HCT116 (cell line): ENCODE measurements at regions not wholly inside any gene's neighbourhood (a gene's known extent, or its start where the extent isn't known, plus 50 kb on each side); places are given as distances from the start of the nearest gene placed in this dataset.
A peak's percentile ranks its signal among the peaks of the same experiment; 100 is the strongest.

Experiments used
- ATAC-seq: fragments of 200-7000 bp; cut with Tn5 transposase; 2 replicates; pipeline ENCODE4 v1.9.1; 2020; ENCODE audit warnings: mild to moderate bottlenecking, moderate library complexity
- BruUV-seq: library from RNA; stranded (reverse); fragments of 400-500 nt; replicated peaks from 2 replicates; lab custom pipeline; 2021; lab: Mats Ljungman, UMichigan
- CTCF ChIA-PET: fragments of 300-600 bp; sonication (Branson Sonifier 250); formaldehyde crosslinking; loops from one replicate; lab custom pipeline; 2021; ENCODE audit warnings: antibody characterized with exemption; lab: Charles Lee
- POLR2A ChIA-PET: fragments of 300-600, 350-600 bp; sonication (Branson Sonifier 250); formaldehyde crosslinking; loops from one replicate; lab custom pipeline; 2021; ENCODE audit warnings: antibody characterized with exemption; lab: Charles Lee
- RAD21 ChIA-PET, 2 experiments: fragments of 300-600 bp; sonication (Branson Sonifier 250); formaldehyde crosslinking; loops; one replicate each; lab custom pipeline; 2023; ENCODE audit warnings: low total read pairs in 2 of 2; ENCODE audit not compliant: uncharacterized antibody in 2 of 2, unreplicated experiment in 2 of 2, low non-redundant PET in 1 of 2; lab: Charles Lee
- DNase-seq: peaks from one replicate; pipeline ENCODE4 v3.0.0-alpha.2; 2010; ENCODE audit warnings: low read depth, low spot score
- H2AFZ ChIP-seq: fragments of 200-600 bp; shearing (Covaris generic), sonication (generic); 2 replicates; pipeline ENCODE4 v1.6.1; 2017; ENCODE audit warnings: low read depth, mixed run types, mixed read lengths, antibody characterized with exemption, low read length; ENCODE audit not compliant: poor library complexity, severe bottlenecking
- H3K27ac ChIP-seq: 2 replicates; pipeline ENCODE4 v1.5.1; 2012; ENCODE audit warnings: low read depth, low read length
- H3K27me3 ChIP-seq: fragments of 200-600 bp; sonication (generic); 2 replicates; pipeline ENCODE4 v1.6.1; 2016; ENCODE audit warnings: mixed run types, low read length, mixed read lengths; ENCODE audit not compliant: insufficient read depth
- H3K36me3 ChIP-seq, 2 experiments: fragments of 200-500 bp in 1 of 2; fragments of 200-600 bp in 1 of 2; sonication (Bioruptor generic) in 1 of 2; sonication (generic) in 1 of 2; 2 replicates each; pipeline versions ENCODE4 v1.5.1 to v1.6.1; 2014 to 2016; ENCODE audit warnings: low read length in 2 of 2, inconsistent platforms in 1 of 2, mixed read lengths in 1 of 2, mixed run types in 1 of 2; ENCODE audit not compliant: insufficient read depth in 2 of 2, control insufficient read depth in 1 of 2
- H3K4me1 ChIP-seq, 2 experiments: fragments of 200-600 bp in 1 of 2; sonication (generic) in 1 of 2; 2 replicates each; pipeline versions ENCODE4 v1.5.1 to v1.6.1; 2012 to 2017; ENCODE audit warnings: low read length in 2 of 2, inconsistent platforms in 1 of 2, mild to moderate bottlenecking in 1 of 2, mixed read lengths in 1 of 2, mixed run types in 1 of 2, moderate library complexity in 1 of 2; ENCODE audit not compliant: insufficient read depth in 2 of 2, control insufficient read depth in 1 of 2
- H3K4me2 ChIP-seq: fragments of 200-600 bp; sonication (generic); 2 replicates; pipeline ENCODE4 v1.6.1; 2017; ENCODE audit warnings: mixed run types, low read length, mixed read lengths
- H3K4me3 ChIP-seq, 2 experiments: fragments of 200-600 bp in 1 of 2; sonication (generic) in 1 of 2; replicated peaks in 1 of 2; 2 replicates each; pipeline ENCODE4 v1.5.1; 2011 to 2016; ENCODE audit warnings: low read length in 2 of 2, control low read depth in 1 of 2, low read depth in 1 of 2, mild to moderate bottlenecking in 1 of 2, mixed read lengths in 1 of 2, mixed run types in 1 of 2
- H3K79me2 ChIP-seq: fragments of 200-600 bp; sonication (generic); 2 replicates; pipeline ENCODE4 v1.6.1; 2017; ENCODE audit warnings: mild to moderate bottlenecking, mixed run types, low read length, moderate library complexity, mixed read lengths; ENCODE audit not compliant: insufficient read depth
- H3K9ac ChIP-seq: fragments of 200-600 bp; sonication (generic); 2 replicates; pipeline ENCODE4 v1.6.1; 2016; ENCODE audit warnings: low read length, mixed read lengths
- H3K9me2 ChIP-seq: fragments of 200-600 bp; sonication (generic), shearing (Covaris generic); 2 replicates; pipeline ENCODE4 v1.6.1; 2017; ENCODE audit warnings: mixed run types, mild to moderate bottlenecking, moderate library complexity; ENCODE audit not compliant: insufficient read depth
- H3K9me3 ChIP-seq, 2 experiments: fragments of 200-500 bp in 1 of 2; fragments of 200-600 bp in 1 of 2; sonication (Bioruptor generic) in 1 of 2; sonication (generic) in 1 of 2; 2 replicates each; pipeline ENCODE4 v1.6.1; 2014 to 2017; ENCODE audit warnings: low read length in 2 of 2, mixed read lengths in 2 of 2, inconsistent platforms in 1 of 2, low read depth in 1 of 2, mild to moderate bottlenecking in 1 of 2, mixed run types in 1 of 2, moderate library complexity in 1 of 2; ENCODE audit not compliant: control insufficient read depth in 1 of 2, insufficient read depth in 1 of 2
- H4K20me1 ChIP-seq: fragments of 200-600 bp; sonication (generic), shearing (Covaris generic); 2 replicates; pipeline ENCODE4 v1.6.1; 2017; ENCODE audit warnings: mixed run types, mild to moderate bottlenecking, moderate library complexity; ENCODE audit not compliant: insufficient read depth
- REST ChIP-seq: IDR thresholded peaks from 2 replicates; pipeline ENCODE4 v1.6.1; 2012; ENCODE audit warnings: low read depth
- SP1 ChIP-seq: IDR thresholded peaks from 2 replicates; pipeline ENCODE4 v1.6.1; 2012; ENCODE audit warnings: low read depth
- intact Hi-C: fragments of 100-400 bp; cut with micrococcal nuclease; formaldehyde crosslinking; loops from 2 replicates; pipeline ENCODE4 v1.10.0; 2022

DNA sequence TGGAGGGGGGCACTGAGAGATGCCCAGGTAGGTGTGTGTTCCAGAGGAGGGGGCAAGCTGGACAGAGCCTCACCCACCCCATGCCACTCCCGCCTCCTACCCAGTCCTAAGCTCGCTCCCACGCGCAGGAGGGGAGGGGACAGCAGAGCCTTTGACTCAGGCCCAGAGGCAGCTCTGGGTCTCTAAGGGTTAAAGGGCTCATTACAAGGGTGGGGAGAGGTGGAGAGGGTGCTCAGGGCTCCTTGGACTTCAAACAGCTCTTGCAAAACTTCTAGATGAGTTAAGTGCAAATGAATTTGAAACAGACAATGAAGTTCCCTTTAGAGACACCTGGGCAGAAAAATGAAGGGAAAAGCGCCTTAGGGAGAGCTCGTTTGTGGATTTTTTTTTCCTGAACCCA, 104.2 kb upstream of the CASZ1 start:
- Histone ChIP-seq H3K9ac (peak overlapping the region; percentile 51), H2AFZ (peak overlapping the region; percentile 51)
- intact Hi-C loops = no loop called here

More for the DNA sequence above, 104.2 kb upstream of the CASZ1 start:
- H3K36me3 ChIP-seq = no peaks in the 10 kb centered on the region
- peak overlapping the region; percentile 87 for H3K4me2 ChIP-seq
- peak overlapping the region; percentile 58 for H3K27ac ChIP-seq
- DNase-seq = no peak
- no peaks in the 10 kb centered on the region for H4K20me1 ChIP-seq
- TF ChIP-seq REST (no peak), SP1 (no peak)
- peak overlapping the region; percentile 38 to 54 for H3K4me3 ChIP-seq
- H3K4me1 ChIP-seq = peaks cover 22 to 46% of the 10 kb centered on the region in 2 experiments; a peak in 3 of 4 replicates
- ChIA-PET POLR2A (interaction anchor here (0.7 to 1.2 kb wide), 3 partner anchors 9 to 17 kb away, joined by 3 to 6 read pairs (median 4); no protein-coding TSS in a partner anchor), CTCF (interaction anchor here (1.2 to 2.0 kb wide), 3 partner anchors 10 to 12 kb away, joined by 3 to 10 read pairs (median 6); no protein-coding TSS in a partner anchor), RAD21 (no interaction called here)
- no peaks in the 10 kb centered on the region for H3K9me3 ChIP-seq
- peak; percentile 59 for ATAC-seq
- no TSS peak for BruUV-seq
- no peaks in the 10 kb centered on the region for H3K27me3 ChIP-seq
- no peaks in the 10 kb centered on the region for H3K79me2 ChIP-seq
- no peaks in the 10 kb centered on the region for H3K9me2 ChIP-seq
